ENCODE measurements at regions not wholly inside any gene's neighbourhood (a gene's known extent, or its start where the extent isn't known, plus 50 kb on each side); places are given as distances from the start of the nearest gene placed in this dataset.

DNA sequence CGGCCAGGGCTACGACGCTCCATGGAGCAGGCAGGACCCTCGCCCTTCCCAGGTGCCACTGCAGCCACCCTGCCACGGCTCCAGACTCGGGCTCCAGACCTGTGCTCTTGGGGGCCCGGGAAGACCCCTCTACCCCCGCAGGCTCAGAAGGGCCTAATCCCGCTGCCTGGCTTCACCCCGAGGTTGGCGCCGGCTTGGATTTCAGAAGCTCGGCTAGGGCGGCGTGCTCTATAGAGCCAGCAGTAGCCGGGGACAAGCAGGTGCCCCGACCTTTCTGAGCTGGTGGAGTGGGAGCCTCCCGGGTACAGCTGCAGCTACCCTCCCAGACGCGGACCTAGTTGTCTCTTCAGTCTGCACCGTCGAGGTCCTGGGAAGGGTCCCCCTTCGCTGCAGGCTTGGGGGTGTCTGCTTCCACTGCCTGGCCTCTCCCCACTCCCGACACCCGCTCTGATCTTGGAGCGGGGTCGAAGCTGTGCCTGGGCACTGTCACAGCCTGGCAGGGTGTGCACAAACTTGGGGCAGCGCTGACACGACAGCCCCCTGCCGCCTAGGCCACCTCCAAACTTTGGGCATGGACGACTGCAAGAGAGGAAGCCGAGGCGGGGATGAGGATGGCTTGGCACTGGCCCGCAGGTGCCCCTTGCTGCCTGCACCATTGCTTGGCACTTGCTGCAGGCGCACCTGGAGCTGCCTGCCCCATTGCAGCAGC is 1366.1 kb upstream of the CDH9 start (continued):
- no peak for TF ChIP-seq CREB5 (CRISPR knock-in tag; IDR thresholded peaks at IDR 0.05; ENCODE audit: low read depth)
- TF ChIP-seq OSR1 (CRISPR knock-in tag; IDR thresholded peaks at IDR 0.05), result no peak
- TF ChIP-seq GLIS3 (CRISPR knock-in tag; IDR thresholded peaks at IDR 0.05), result no peak
- TF ChIP-seq POU6F1 (CRISPR knock-in tag; IDR thresholded peaks at IDR 0.05; ENCODE audit: borderline replicate concordance, low read depth), result no peak

DNA sequence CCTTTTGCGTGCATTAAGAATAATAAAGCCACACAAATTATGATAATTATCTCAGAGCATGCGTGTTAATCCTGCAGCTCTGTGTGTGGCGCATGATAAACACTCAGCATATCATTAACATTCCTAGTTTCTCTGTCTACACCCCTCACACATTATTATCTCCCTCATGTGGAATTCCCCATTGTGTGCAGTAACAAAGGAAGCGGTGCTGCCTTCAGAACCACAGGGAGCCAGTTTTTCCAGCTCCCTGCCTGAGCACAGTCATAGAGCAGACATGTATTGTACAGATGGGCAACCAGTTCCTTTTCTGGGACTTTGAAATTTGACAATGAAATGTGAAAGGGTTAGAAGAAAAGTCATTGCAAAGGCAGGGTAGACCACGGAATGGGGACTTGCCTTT is 1365.5 kb upstream of the CDH9 start:
- ATAC-seq, result no peak
- TF ChIP-seq ZNF565 (CRISPR knock-in tag; conservative IDR thresholded peaks at IDR 0.05; ENCODE audit: low read depth) (no peak), GLIS3 (CRISPR knock-in tag; IDR thresholded peaks at IDR 0.05) (no peak), ESRRG (CRISPR knock-in tag; IDR thresholded peaks at IDR 0.05) (no peak), ISL1 (CRISPR knock-in tag; IDR thresholded peaks at IDR 0.05) (no peak), ZNF8 (CRISPR knock-in tag; IDR thresholded peaks at IDR 0.05) (no peak), CSRNP3 (CRISPR knock-in tag; IDR thresholded peaks at IDR 0.05) (no peak), PPARA (CRISPR knock-in tag; IDR thresholded peaks at IDR 0.05; ENCODE audit: borderline replicate concordance) (no peak), CSDC2 (CRISPR knock-in tag; IDR thresholded peaks at IDR 0.05) (no peak), CREB5 (CRISPR knock-in tag; IDR thresholded peaks at IDR 0.05; ENCODE audit: low read depth) (no peak), RARB (CRISPR knock-in tag; IDR thresholded peaks at IDR 0.05) (no peak), ZFP30 (CRISPR knock-in tag; IDR thresholded peaks at IDR 0.05) (no peak), BACH2 (CRISPR knock-in tag; IDR thresholded peaks at IDR 0.05; ENCODE audit: borderline replicate concordance) (no peak), TOX (CRISPR knock-in tag; IDR thresholded peaks at IDR 0.05; ENCODE audit: borderline replicate concordance) (no peak), ZFP3 (CRISPR knock-in tag; IDR thresholded peaks at IDR 0.05) (no peak), ZC3H10 (CRISPR knock-in tag; IDR thresholded peaks at IDR 0.05) (no peak), SNAI2 (CRISPR knock-in tag; IDR thresholded peaks at IDR 0.05) (no peak), OSR1 (CRISPR knock-in tag; IDR thresholded peaks at IDR 0.05) (no peak), TCF4 (CRISPR knock-in tag; IDR thresholded peaks at IDR 0.05; ENCODE audit: borderline replicate concordance) (no peak), ARNTL (CRISPR knock-in tag; IDR thresholded peaks at IDR 0.05; ENCODE audit: borderline replicate concordance, low read depth) (no peak)
- TF ChIP-seq, protein P1, sequence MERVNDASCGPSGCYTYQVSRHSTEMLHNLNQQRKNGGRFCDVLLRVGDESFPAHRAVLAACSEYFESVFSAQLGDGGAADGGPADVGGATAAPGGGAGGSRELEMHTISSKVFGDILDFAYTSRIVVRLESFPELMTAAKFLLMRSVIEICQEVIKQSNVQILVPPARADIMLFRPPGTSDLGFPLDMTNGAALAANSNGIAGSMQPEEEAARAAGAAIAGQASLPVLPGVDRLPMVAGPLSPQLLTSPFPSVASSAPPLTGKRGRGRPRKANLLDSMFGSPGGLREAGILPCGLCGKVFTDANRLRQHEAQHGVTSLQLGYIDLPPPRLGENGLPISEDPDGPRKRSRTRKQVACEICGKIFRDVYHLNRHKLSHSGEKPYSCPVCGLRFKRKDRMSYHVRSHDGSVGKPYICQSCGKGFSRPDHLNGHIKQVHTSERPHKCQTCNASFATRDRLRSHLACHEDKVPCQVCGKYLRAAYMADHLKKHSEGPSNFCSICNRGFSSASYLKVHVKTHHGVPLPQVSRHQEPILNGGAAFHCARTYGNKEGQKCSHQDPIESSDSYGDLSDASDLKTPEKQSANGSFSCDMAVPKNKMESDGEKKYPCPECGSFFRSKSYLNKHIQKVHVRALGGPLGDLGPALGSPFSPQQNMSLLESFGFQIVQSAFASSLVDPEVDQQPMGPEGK (CRISPR knock-in tag; IDR thresholded peaks at IDR 0.05; ENCODE audit: borderline replicate concordance), result no peak

DNA sequence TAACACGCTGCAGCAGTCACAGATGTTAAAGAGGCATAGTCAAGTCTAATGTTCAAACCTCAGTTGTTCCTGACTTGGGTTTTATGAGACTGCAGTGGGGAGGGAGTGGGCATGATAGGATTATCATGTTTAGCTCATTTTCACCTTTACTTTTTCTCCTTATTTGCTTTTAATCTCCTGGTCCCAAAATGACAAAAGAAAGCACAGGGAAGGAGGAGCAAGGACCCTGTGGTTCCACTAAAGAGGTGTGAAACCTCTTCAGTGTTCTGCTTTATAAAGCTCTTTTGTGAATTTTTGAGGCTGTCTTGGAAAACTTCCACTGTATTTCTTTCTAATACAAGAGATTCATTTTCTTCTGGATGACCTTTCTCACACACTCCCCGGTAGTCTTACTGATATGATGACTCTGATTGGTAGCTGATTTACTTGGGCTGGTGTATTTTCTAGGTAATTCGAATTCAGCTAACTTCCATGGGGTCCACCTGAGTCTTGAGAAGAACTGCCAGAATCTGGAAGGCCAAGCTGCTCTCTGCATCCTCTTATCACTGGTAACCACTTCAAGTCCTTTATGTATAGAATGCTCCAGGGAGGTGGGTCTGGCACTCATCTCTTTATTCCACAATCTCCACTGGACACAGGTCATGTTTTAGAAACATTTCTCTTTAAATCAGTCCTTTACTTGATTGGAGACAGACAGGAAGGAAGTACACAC is 1364.4 kb upstream of the CDH9 start:
- ATAC-seq, result no peak
- TF ChIP-seq ISL1 (CRISPR knock-in tag; IDR thresholded peaks at IDR 0.05) (no peak), CREB5 (CRISPR knock-in tag; IDR thresholded peaks at IDR 0.05; ENCODE audit: low read depth) (no peak), RARB (CRISPR knock-in tag; IDR thresholded peaks at IDR 0.05) (no peak), TOX (CRISPR knock-in tag; IDR thresholded peaks at IDR 0.05; ENCODE audit: borderline replicate concordance) (no peak), BACH2 (CRISPR knock-in tag; IDR thresholded peaks at IDR 0.05; ENCODE audit: borderline replicate concordance) (no peak), SNAI2 (CRISPR knock-in tag; IDR thresholded peaks at IDR 0.05) (no peak), TCF4 (CRISPR knock-in tag; IDR thresholded peaks at IDR 0.05; ENCODE audit: borderline replicate concordance) (no peak), PPARA (CRISPR knock-in tag; IDR thresholded peaks at IDR 0.05; ENCODE audit: borderline replicate concordance) (no peak), ARNTL (CRISPR knock-in tag; IDR thresholded peaks at IDR 0.05; ENCODE audit: borderline replicate concordance, low read depth) (no peak), GLIS3 (CRISPR knock-in tag; IDR thresholded peaks at IDR 0.05) (no peak)
- TF ChIP-seq, protein P1 (CRISPR knock-in tag; IDR thresholded peaks at IDR 0.05; ENCODE audit: borderline replicate concordance), result no peak

Data from SK-N-SH treated with all-trans-retinoic acid at 6 μM for 48 hours (cell line).